DMS 273 (cell line): ENCODE measurements at regions not wholly inside any gene's neighbourhood (a gene's known extent, or its start where the extent isn't known, plus 50 kb on each side); places are given as distances from the start of the nearest gene placed in this dataset.
"Not testable (repeated sequence)": the region's sequence is repeated elsewhere in the genome, so short reads cannot be mapped to it uniquely, and the experiment has no call there.

ENCODE experiments used
- DNase-seq: peaks from one replicate; lab custom pipeline; 2025; ENCODE audit not compliant: unreplicated experiment; lab: John Stamatoyannopoulos, UW

GRCh38 chr1:120941066-120941465 is 51.5 kb downstream of the PPIAL4A start:
- not testable (repeated sequence) for DNase-seq

- not testable (repeated sequence) for DNase-seq
Observed at GRCh38 chr1:120941836-120942217, 52.3 kb downstream of the PPIAL4A start.

- peak; percentile 94 for DNase-seq
Observed at GRCh38 chr1:120942218-120942944, 52.8 kb downstream of the PPIAL4A start.

GRCh38 chr1:120942945-120943319 is 53.4 kb downstream of the PPIAL4A start:
- not testable (repeated sequence) for DNase-seq

GRCh38 chr1:120944691-120945090 is 55.1 kb downstream of the PPIAL4A start:
- not testable (repeated sequence) for DNase-seq

- DNase-seq, result not testable (repeated sequence)
Observed at GRCh38 chr1:120945122-120945521, 55.6 kb downstream of the PPIAL4A start.

GRCh38 chr1:120947114-120947513 is 57.5 kb downstream of the PPIAL4A start:
- not testable (repeated sequence) for DNase-seq

- not testable (repeated sequence) for DNase-seq
Observed at GRCh38 chr1:120949724-120950123, 60.2 kb downstream of the PPIAL4A start.

GRCh38 chr1:120950633-120951032 is 61.1 kb downstream of the PPIAL4A start:
- not testable (repeated sequence) for DNase-seq

- not testable (repeated sequence) for DNase-seq
Observed at GRCh38 chr1:120951100-120951499, 61.5 kb downstream of the PPIAL4A start.

GRCh38 chr1:120952207-120952870 is 62.8 kb downstream of the PPIAL4A start:
- not testable (repeated sequence) for DNase-seq

GRCh38 chr1:120952871-120953265 is 63.3 kb downstream of the PPIAL4A start:
- not testable (repeated sequence) for DNase-seq

GRCh38 chr1:120954736-120955135 is 65.2 kb downstream of the PPIAL4A start:
- DNase-seq, result no peak

- DNase-seq, result not testable (repeated sequence)
Observed at GRCh38 chr1:120955961-120956360, 66.4 kb downstream of the PPIAL4A start.

- DNase-seq, result not testable (repeated sequence)
Observed at GRCh38 chr1:120966018-120966417, 76.4 kb downstream of the PPIAL4A start.

GRCh38 chr1:120972863-120973262 is 83.3 kb downstream of the PPIAL4A start:
- DNase-seq, result not testable (repeated sequence)

- DNase-seq, result not testable (repeated sequence)
Observed at GRCh38 chr1:120973836-120974235, 84.3 kb downstream of the PPIAL4A start.

- not testable (repeated sequence) for DNase-seq
Observed at GRCh38 chr1:120977279-120977678, 87.7 kb downstream of the PPIAL4A start.

- DNase-seq, result not testable (repeated sequence)
Observed at GRCh38 chr1:120981489-120982094, 92.0 kb downstream of the PPIAL4A start.

GRCh38 chr1:120994614-120995013 is 105.0 kb downstream of the PPIAL4A start:
- not testable (repeated sequence) for DNase-seq

- DNase-seq, result not testable (repeated sequence)
Observed at GRCh38 chr1:120995025-120995424, 105.5 kb downstream of the PPIAL4A start.
